Adrenal gland (tissue), 5 donors: ENCODE measurements at regions not wholly inside any gene's neighbourhood (a gene's known extent, or its start where the extent isn't known, plus 50 kb on each side); places are given as distances from the start of the nearest gene placed in this dataset.

Experiments
- POLR2A ChIP-seq, 2 donors: fragments of 450-650 bp; IDR thresholded peaks; one replicate each; pipeline ENCODE4 v1.6.1; 2017; ENCODE audit warnings: antibody characterized with exemption in 2 of 2, mild to moderate bottlenecking in 2 of 2, moderate library complexity in 1 of 2
- TF ChIP-seq, protein P1 (sequence below), 6 experiments: fragments of 450-650 bp in 4 of 6; fragments of 200-600 bp in 2 of 6; sonication (generic) in 1 of 6; IDR thresholded peaks; 1 replicate in 5 of 6; 2 replicates in 1 of 6; pipeline versions ENCODE4 v1.5.1 to v1.8.0; 2016 to 2021; ENCODE audit warnings: antibody characterized with exemption in 6 of 6, mild to moderate bottlenecking in 2 of 6, moderate library complexity in 1 of 6
- donor health status: DM: no; HTN: no; CAD: no.

- no peak for TF ChIP-seq POLR2A (IDR thresholded peaks at IDR 0.05)
- TF ChIP-seq, protein P1, sequence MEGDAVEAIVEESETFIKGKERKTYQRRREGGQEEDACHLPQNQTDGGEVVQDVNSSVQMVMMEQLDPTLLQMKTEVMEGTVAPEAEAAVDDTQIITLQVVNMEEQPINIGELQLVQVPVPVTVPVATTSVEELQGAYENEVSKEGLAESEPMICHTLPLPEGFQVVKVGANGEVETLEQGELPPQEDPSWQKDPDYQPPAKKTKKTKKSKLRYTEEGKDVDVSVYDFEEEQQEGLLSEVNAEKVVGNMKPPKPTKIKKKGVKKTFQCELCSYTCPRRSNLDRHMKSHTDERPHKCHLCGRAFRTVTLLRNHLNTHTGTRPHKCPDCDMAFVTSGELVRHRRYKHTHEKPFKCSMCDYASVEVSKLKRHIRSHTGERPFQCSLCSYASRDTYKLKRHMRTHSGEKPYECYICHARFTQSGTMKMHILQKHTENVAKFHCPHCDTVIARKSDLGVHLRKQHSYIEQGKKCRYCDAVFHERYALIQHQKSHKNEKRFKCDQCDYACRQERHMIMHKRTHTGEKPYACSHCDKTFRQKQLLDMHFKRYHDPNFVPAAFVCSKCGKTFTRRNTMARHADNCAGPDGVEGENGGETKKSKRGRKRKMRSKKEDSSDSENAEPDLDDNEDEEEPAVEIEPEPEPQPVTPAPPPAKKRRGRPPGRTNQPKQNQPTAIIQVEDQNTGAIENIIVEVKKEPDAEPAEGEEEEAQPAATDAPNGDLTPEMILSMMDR (IDR thresholded peaks at IDR 0.05): no peak
Measured at GRCh38 chr2:95674186-95674585, 82.4 kb downstream of the TRIM43 start.
